Occipital lobe (tissue), 1 donor: ENCODE measurements at regions not wholly inside any gene's neighbourhood (a gene's known extent, or its start where the extent isn't known, plus 50 kb on each side); places are given as distances from the start of the nearest gene placed in this dataset.
A peak's percentile ranks its signal among the peaks of the same experiment; 100 is the strongest.
"Not testable (repeated sequence)": the region's sequence is repeated elsewhere in the genome, so short reads cannot be mapped to it uniquely, and the experiment has no call there.

Source experiments
- DNase-seq: peaks from one replicate; lab custom pipeline; 2025; lab: John Stamatoyannopoulos, UW

DNA sequence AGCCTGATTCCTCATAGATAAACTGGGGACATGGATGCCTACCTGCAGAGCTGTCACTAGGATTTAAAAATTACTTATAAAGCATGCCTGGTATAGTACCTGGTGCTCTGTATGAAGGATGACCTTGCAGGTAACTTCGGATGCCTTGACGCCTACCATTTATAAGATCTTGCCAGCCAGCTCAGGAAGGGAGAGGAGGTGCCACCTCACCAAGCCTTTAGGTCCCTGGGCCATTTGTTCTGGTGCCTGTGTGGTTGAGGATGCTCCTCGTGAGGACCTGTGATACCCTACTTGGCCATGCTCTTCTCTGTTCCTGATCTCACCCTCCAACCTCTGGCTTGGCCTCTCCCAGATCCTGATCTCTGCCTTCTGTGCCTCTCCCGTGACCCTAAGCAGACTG is 85.2 kb downstream of the FDX1 start:
- no peak for DNase-seq

DNA sequence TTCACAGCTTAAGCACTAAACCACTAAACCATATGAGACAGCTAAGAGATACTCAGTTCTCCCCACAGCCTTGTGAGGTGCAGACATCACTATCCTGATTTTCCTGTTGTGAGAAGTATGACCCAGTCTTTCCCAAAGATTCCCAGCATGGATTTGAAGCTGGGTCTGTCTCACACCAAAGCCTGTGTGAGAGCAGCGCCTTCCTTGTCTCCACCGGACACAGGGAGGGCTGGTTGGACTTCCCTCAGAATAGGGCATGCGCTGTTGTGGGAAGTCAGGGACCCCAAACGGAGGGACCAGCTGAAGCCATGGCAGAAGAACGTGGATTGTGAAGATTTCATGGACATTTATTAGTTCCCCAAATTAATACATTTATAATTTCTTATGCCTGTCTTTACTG is 87.6 kb downstream of the FDX1 start:
- not testable (repeated sequence) for DNase-seq

DNA sequence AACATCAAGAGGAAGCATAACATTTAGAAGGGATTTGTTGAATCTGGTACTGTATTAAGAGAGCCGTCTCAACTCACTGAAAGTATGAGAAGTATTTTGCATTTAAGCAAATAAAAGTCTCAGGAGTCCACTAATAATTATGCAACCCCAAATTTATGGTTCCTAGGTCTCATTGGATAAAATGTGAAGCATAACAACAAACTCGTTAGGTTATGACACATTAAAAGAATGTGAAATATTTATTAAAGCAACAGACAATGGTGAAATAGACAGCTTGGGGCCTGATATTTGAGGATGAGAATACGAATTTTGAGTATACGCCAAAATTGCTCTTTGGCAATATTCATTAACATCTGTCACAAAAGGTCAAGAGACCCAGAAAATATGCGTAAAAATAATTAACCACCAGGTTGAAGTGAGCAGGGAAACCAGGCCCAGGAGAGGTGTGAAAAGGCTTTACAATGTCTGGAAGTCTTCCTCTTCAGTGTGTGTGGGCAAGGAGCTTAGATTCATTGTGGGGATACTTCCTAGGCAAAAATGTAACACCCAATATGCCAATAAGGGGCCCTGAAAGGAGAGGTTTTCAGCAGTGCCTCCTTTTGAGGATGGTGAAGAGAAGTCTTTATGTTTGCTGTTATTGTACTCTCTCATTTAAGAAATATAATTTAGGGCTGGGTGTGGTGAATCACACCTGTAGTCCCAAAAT is 89.2 kb downstream of the FDX1 start:
- DNase-seq: no peak

GRCh38 chr11:110519796-110520195 is 90.0 kb downstream of the FDX1 start:
- DNase-seq: no peak

DNA sequence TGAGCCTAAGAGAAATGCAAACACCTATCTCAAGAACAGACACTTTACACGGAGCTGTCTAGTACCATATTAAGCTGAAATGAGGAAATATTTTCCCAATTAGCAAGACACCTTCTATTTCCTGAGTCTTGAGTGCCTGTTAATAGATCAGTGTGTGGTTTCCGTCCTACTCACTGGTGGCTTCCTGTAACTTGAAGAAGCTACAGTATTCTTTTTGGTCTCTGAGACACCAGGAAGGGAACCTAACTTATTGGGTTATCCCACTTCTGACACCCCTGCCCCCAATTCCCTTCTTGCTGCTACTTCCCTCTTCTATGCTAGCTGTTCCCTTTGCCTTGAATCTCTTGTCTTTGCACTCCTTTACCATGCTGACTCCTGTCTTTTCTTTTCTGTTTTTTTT is 92.7 kb downstream of the FDX1 start:
- DNase-seq: no peak

GRCh38 chr11:110524238-110524637 is 94.5 kb downstream of the FDX1 start:
- DNase-seq: no peak

DNA sequence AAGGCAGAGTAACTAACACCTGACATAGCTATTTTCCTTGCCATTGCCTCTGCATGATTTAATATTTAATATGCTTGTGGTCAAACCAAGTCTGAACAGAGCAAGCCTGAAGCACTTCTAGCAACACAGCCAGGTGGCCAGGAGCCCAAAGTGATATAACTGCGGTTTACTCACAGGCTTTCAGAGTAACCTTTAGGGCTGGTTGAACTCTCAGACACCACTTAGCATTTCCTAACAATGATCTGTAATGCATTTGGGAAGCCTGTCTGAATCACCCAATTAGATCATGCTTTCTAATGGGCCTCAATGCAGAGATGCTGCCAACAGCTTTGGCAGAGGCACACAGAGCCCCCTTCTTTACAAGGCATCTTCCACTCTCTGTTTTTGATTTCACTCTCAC is 96.1 kb downstream of the FDX1 start:
- DNase-seq: peak; percentile 5

DNA sequence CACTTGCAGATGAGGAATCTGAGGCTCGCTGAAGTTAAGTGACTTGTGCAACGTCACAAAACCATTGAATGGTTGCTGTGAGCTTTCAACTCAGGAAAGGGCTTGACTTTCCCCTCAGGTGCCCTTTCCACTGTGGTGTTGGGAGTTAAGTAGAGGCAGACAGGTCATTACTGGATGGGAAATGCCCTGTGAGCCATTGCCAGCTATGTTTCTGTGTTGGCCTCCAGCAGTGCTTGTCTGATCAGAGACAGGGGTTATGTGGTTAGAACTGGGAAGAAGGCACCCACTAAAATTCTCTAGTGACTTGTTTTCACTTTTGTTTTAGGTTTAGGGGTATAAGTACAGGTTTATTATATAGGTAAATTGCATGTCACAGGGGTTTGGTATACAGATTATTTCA is 96.6 kb downstream of the FDX1 start:
- no peak for DNase-seq
